ENCODE measurements at regions not wholly inside any gene's neighbourhood (a gene's known extent, or its start where the extent isn't known, plus 50 kb on each side); places are given as distances from the start of the nearest gene placed in this dataset.

- Histone ChIP-seq H3K36me3 (ENCODE audit: control insufficient read depth, insufficient read depth, low read length) (no peaks in the 10 kb centered on the region), H3K4me3 (ENCODE audit: low read length) (no peak overlapping the region), H3K9me3 (ENCODE audit: control insufficient read depth, insufficient read depth, low read length) (no peaks in the 10 kb centered on the region), H3K27ac (ENCODE audit: low read length) (no peak overlapping the region), H3K4me1 (ENCODE audit: control insufficient read depth, insufficient read depth, low read length) (no peaks in the 10 kb centered on the region), H3K27me3 (ENCODE audit: control insufficient read depth, insufficient read depth, low read length) (no peaks in the 10 kb centered on the region)
- H3K4me3 Mint-ChIP-seq: no peak overlapping the region
- no peaks in the 10 kb centered on the region for H3K4me1 Mint-ChIP-seq
- H3K9me3 Mint-ChIP-seq: no peaks in the 10 kb centered on the region
- no peak for DNase-seq
- no peaks in the 10 kb centered on the region for H3K36me3 Mint-ChIP-seq
- H3K27me3 Mint-ChIP-seq (ENCODE audit: low read depth in 2 of 2): peaks cover 0 to 2% of the 10 kb centered on the region in 2 donors
- intact Hi-C loops (cut with micrococcal nuclease): no loop called here
- no peak for TF ChIP-seq CTCF (IDR thresholded peaks at IDR 0.05)
- peak in 1 of 3 donors; percentile 31 for ATAC-seq
- H3K27ac Mint-ChIP-seq: no peak overlapping the region
- 94% methylated on average over 8 of the region's 9 CpGs for WGBS (ENCODE audit: insufficient coverage)
These were observed 111.0 kb upstream of the MAP4K3 start for GRCh38 chr2:39547811-39548719.

GRCh38 chr2:39549000-39549399 is 111.9 kb upstream of the MAP4K3 start:
- intact Hi-C loops (cut with micrococcal nuclease): no loop called here
- no peaks in the 10 kb centered on the region for H3K9me3 ChIP-seq (ENCODE audit: control insufficient read depth, insufficient read depth, low read length)
- no peaks in the 10 kb centered on the region for H3K36me3 ChIP-seq (ENCODE audit: control insufficient read depth, insufficient read depth, low read length)
- Mint-ChIP-seq H3K4me3 (no peak overlapping the region), H3K9me3 (no peaks in the 10 kb centered on the region), H3K4me1 (no peaks in the 10 kb centered on the region), H3K36me3 (no peaks in the 10 kb centered on the region), H3K27me3 (ENCODE audit: low read depth in 2 of 2) (peaks cover 0 to 2% of the 10 kb centered on the region in 2 donors), H3K27ac (no peak overlapping the region)
- WGBS (ENCODE audit: insufficient coverage): no CpG with 5 or more reads among the region's 1 CpG
- no peak overlapping the region for H3K4me3 ChIP-seq (ENCODE audit: low read length)
- TF ChIP-seq CTCF (IDR thresholded peaks at IDR 0.05): no peak
- DNase-seq (no peak), ATAC-seq (no peak)
- no peaks in the 10 kb centered on the region for H3K27me3 ChIP-seq (ENCODE audit: control insufficient read depth, insufficient read depth, low read length)
- no peak overlapping the region for H3K27ac ChIP-seq (ENCODE audit: low read length)
- no peaks in the 10 kb centered on the region for H3K4me1 ChIP-seq (ENCODE audit: control insufficient read depth, insufficient read depth, low read length)

DNA sequence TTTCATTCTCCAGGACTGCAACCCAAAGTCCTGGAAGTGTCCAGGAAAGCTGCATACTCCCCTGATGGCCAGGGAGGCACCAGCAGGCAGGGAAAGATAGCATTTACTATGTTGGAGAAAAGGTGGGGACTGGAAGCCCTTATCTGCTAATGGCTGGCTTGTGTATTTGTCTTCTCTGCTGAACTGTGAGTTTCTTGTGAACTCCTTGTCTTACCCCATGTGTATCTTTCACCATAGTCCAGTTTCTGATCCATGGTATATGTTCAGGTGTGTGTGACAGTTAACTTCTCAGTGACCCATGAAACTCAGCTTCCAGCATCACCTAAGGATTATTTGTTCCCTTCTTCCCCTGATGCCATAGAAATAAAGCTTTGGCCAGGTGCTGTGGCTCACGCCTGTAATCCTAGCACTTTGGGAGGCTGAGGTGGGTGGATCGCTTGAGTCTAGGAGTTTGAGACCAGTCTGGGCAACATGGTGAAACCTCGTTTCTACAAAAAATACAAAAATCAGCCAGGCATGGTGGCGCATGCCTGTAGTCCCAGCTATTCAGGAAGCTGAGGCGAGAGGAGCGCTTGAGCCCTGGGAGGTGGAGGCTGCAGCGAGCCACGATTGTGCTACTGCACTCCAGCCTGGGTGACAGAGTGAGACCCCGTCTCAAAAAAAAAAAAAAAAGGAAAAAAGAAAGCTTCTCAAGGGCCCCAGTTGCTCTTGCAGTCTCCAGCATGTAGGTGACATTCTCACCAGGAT is 112.8 kb upstream of the MAP4K3 start:
- H3K36me3 ChIP-seq (ENCODE audit: control insufficient read depth, insufficient read depth, low read length): no peaks in the 10 kb centered on the region
- no peak overlapping the region for H3K4me3 Mint-ChIP-seq
- no peak overlapping the region for H3K27ac ChIP-seq (ENCODE audit: low read length)
- no peaks in the 10 kb centered on the region for H3K4me1 Mint-ChIP-seq
- H3K36me3 Mint-ChIP-seq: no peaks in the 10 kb centered on the region
- no peaks in the 10 kb centered on the region for H3K9me3 Mint-ChIP-seq
- ATAC-seq: no peak
- WGBS (ENCODE audit: insufficient coverage): 83% methylated on average over 9 of the region's 9 CpGs
- no peak overlapping the region for H3K27ac Mint-ChIP-seq
- H3K4me1 ChIP-seq (ENCODE audit: control insufficient read depth, insufficient read depth, low read length): no peaks in the 10 kb centered on the region
- peaks cover 0 to 2% of the 10 kb centered on the region in 2 donors for H3K27me3 Mint-ChIP-seq (ENCODE audit: low read depth in 2 of 2)
- H3K9me3 ChIP-seq (ENCODE audit: control insufficient read depth, insufficient read depth, low read length): no peaks in the 10 kb centered on the region
- no peaks in the 10 kb centered on the region for H3K27me3 ChIP-seq (ENCODE audit: control insufficient read depth, insufficient read depth, low read length)
- no peak overlapping the region for H3K4me3 ChIP-seq (ENCODE audit: low read length)
- DNase-seq: no peak
- no peak for TF ChIP-seq CTCF (IDR thresholded peaks at IDR 0.05)
- intact Hi-C loops (cut with micrococcal nuclease): no loop called here

Data from natural killer cell (primary cell).